ENCODE measurements at regions not wholly inside any gene's neighbourhood (a gene's known extent, or its start where the extent isn't known, plus 50 kb on each side); places are given as distances from the start of the nearest gene placed in this dataset.
"Not testable (repeated sequence)": the region's sequence is repeated elsewhere in the genome, so short reads cannot be mapped to it uniquely, and the experiment has no call there.

DNA sequence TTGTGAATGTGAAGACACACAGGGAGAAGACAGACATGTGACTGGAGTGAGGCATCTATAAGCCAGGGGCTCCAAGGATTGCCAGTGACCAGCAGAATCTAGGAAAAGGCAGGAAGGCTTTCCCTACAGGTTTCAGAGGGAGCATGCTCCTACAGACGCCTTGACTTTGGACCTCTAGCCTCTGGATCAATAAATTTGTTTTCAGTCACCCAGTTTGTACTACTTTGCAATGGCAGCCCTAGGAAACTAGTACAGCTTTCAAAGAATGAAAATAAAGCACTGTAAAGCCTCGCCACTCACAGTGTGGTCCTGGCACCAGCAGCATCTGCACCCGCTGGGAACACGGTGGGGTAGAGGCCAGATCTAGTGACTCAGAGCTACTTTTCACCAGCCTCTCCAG is 510.0 kb downstream of the LTN1 start:
- no peak for DNase-seq
- Histone ChIP-seq H3K9me3 (ENCODE audit: severe bottlenecking) (no peaks in the 10 kb centered on the region), H3K27me3 (ENCODE audit: insufficient read depth, low read depth, severe bottlenecking) (peaks cover 74% of the 10 kb centered on the region), H3K27ac (no peak overlapping the region), H3K36me3 (no peaks in the 10 kb centered on the region), H3K4me3 (ENCODE audit: low read depth, low read length) (no peak overlapping the region)
- TF ChIP-seq CTCF (IDR thresholded peaks at IDR 0.05; ENCODE audit: low read depth, low read length), result no peak

DNA sequence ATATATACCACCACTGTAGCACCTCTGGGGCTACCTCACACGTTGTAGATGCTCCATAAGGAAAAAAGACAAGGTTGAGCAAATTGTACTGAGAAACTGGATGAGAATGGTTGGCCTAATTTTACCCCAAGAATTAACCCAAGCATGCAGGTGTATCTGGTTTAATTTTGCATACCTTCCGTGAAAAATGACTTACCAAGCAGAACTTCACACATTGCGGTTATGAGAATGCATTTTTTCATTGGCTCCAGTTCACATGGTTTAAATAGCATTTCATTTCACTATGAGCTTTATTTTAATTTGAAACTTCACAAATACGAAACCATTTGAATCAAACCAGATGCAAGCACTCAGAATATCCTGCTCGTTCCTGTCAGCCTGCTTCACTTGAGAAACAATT is 512.2 kb downstream of the LTN1 start:
- no peak for DNase-seq
- Histone ChIP-seq H3K27ac (no peak overlapping the region), H3K4me3 (ENCODE audit: low read depth, low read length) (no peak overlapping the region), H3K27me3 (ENCODE audit: insufficient read depth, low read depth, severe bottlenecking) (peaks cover 53% of the 10 kb centered on the region), H3K36me3 (no peaks in the 10 kb centered on the region), H3K9me3 (ENCODE audit: severe bottlenecking) (no peaks in the 10 kb centered on the region)
- TF ChIP-seq CTCF (IDR thresholded peaks at IDR 0.05; ENCODE audit: low read depth, low read length), result no peak

- no peak overlapping the region for H3K4me3 ChIP-seq (ENCODE audit: low read depth, low read length)
- no peak for DNase-seq
Observed at GRCh38 chr21:28473530-28474220, 519.0 kb downstream of the LTN1 start.

DNA sequence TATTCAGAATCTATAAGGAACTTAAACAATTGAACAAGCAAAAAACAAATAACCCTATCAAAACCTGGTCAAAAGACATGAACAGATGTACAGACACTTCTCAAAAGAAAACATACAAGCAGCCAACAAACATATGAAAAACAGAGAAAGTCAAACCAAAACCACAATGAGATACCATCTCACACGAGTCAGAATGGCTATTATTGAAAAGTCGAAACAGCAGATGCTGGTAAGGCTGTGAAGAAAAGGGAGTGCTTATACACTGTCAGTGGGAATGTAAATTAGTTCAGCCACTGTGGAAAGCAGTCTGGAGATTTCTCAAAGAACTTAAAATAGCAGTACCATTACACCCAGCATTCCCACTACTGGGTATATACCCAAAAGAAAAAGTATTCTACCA is 520.1 kb downstream of the LTN1 start:
- not testable (repeated sequence) for H3K27ac ChIP-seq; DNase-seq; H3K9me3 ChIP-seq (ENCODE audit: severe bottlenecking); H3K36me3 ChIP-seq; H3K4me3 ChIP-seq (ENCODE audit: low read depth, low read length)
- H3K27me3 ChIP-seq (ENCODE audit: insufficient read depth, low read depth, severe bottlenecking), result peaks cover 52% of the 10 kb centered on the region

More at GRCh38 chr21:28473530-28474220, 519.0 kb downstream of the LTN1 start:
- no peaks in the 10 kb centered on the region for H3K36me3 ChIP-seq
- H3K27me3 ChIP-seq (ENCODE audit: insufficient read depth, low read depth, severe bottlenecking), result peaks cover 43% of the 10 kb centered on the region
- H3K9me3 ChIP-seq (ENCODE audit: severe bottlenecking), result no peaks in the 10 kb centered on the region
- TF ChIP-seq CTCF (IDR thresholded peaks at IDR 0.05; ENCODE audit: low read depth, low read length), result no peak
- H3K27ac ChIP-seq, result no peak overlapping the region

GRCh38 chr21:28464988-28465387 is 527.7 kb downstream of the LTN1 start:
- DNase-seq, result no peak
- H3K9me3 ChIP-seq (ENCODE audit: severe bottlenecking), result no peaks in the 10 kb centered on the region
- no peak overlapping the region for H3K27ac ChIP-seq
- H3K36me3 ChIP-seq, result no peaks in the 10 kb centered on the region
- H3K27me3 ChIP-seq (ENCODE audit: insufficient read depth, low read depth, severe bottlenecking), result peaks cover 79% of the 10 kb centered on the region
- no peak for TF ChIP-seq CTCF (IDR thresholded peaks at IDR 0.05; ENCODE audit: low read depth, low read length)
- no peak overlapping the region for H3K4me3 ChIP-seq (ENCODE audit: low read depth, low read length)

- Histone ChIP-seq H3K27ac (no peak overlapping the region), H3K36me3 (no peaks in the 10 kb centered on the region), H3K9me3 (ENCODE audit: severe bottlenecking) (no peaks in the 10 kb centered on the region), H3K4me3 (ENCODE audit: low read depth, low read length) (no peak overlapping the region), H3K27me3 (ENCODE audit: insufficient read depth, low read depth, severe bottlenecking) (peaks cover 78% of the 10 kb centered on the region)
- TF ChIP-seq CTCF (IDR thresholded peaks at IDR 0.05; ENCODE audit: low read depth, low read length), result no peak
- no peak for DNase-seq
Observed at GRCh38 chr21:28464095-28464494, 528.6 kb downstream of the LTN1 start.
